Epithelial cell of proximal tubule (primary cell): ENCODE measurements at regions not wholly inside any gene's neighbourhood (a gene's known extent, or its start where the extent isn't known, plus 50 kb on each side); places are given as distances from the start of the nearest gene placed in this dataset.

Experiments used
- DNase-seq: peaks from one replicate; pipeline ENCODE4 v3.0.0-alpha.2; 2011; ENCODE audit warnings: low read depth
- H3K4me3 ChIP-seq: 2 replicates; pipeline ENCODE4 v1.5.1; 2011; ENCODE audit warnings: low read depth, mild to moderate bottlenecking, low read length
- TF ChIP-seq, protein P1 (sequence below): conservative IDR thresholded peaks from 2 replicates; pipeline ENCODE4 v1.5.1; 2012; ENCODE audit warnings: low read depth, mild to moderate bottlenecking, low read length

DNA sequence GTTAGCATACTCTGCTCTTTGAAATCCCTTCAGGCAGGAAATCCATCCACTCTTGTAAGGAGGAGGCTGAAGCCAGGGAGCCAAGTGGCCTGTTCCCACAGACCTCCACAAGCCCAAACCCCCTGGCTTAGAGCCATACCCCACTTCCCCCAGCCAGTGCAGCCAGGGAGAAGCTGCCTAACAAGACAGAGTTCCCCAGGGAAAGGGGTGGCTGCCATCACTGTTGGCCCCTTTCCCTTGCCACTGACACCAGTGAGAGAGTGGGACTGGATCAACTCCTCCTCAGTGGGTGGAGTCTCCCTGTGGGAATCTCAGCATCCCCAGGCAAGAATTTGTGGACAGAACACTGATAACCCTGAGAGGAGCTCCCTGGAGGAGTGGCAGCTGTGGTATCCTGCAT is 389.4 kb downstream of the PABPC4L start:
- DNase-seq = no peak
- TF ChIP-seq, protein P1, sequence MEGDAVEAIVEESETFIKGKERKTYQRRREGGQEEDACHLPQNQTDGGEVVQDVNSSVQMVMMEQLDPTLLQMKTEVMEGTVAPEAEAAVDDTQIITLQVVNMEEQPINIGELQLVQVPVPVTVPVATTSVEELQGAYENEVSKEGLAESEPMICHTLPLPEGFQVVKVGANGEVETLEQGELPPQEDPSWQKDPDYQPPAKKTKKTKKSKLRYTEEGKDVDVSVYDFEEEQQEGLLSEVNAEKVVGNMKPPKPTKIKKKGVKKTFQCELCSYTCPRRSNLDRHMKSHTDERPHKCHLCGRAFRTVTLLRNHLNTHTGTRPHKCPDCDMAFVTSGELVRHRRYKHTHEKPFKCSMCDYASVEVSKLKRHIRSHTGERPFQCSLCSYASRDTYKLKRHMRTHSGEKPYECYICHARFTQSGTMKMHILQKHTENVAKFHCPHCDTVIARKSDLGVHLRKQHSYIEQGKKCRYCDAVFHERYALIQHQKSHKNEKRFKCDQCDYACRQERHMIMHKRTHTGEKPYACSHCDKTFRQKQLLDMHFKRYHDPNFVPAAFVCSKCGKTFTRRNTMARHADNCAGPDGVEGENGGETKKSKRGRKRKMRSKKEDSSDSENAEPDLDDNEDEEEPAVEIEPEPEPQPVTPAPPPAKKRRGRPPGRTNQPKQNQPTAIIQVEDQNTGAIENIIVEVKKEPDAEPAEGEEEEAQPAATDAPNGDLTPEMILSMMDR = no peak
- no peak overlapping the region for H3K4me3 ChIP-seq

DNA sequence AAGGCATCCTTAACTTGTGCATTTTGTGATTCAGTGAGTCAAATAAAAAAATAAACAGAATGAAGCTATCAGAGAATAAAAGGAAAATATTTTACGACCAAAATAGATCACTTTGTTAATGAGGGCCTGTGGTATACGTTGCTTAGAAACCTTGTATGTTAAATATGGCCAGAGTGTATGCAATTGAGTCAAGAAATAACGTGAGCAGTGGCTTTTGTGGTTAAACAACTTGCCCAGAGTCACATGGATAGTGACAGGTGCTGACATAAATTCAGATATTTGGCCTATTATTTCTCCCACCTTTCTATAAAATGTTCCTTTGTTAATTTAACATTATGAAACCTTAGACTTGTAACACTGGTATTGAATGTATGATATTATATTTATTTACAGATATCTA is 393.4 kb downstream of the PABPC4L start:
- H3K4me3 ChIP-seq = no peak overlapping the region
- DNase-seq = no peak
- TF ChIP-seq, protein P1 = no peak

DNA sequence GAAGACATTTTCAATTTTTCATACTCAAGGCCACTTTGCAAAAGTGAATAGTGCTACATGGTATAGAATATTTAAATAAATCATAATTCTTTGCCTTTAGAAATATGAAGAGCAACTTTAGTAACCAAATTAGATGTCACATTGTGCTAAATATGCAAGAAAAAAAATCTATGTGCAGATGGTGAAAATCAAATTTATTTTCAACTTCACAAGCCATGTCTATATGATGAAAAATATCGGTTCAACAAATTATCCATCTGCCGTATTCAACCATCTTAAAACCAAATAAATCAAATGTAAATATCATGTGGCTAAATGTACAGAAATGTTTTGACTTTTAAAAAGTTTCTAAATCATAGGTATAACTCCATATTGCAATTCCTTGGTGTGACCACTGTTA is 398.2 kb downstream of the PABPC4L start:
- TF ChIP-seq, protein P1 = no peak
- no peak for DNase-seq
- no peak overlapping the region for H3K4me3 ChIP-seq

DNA sequence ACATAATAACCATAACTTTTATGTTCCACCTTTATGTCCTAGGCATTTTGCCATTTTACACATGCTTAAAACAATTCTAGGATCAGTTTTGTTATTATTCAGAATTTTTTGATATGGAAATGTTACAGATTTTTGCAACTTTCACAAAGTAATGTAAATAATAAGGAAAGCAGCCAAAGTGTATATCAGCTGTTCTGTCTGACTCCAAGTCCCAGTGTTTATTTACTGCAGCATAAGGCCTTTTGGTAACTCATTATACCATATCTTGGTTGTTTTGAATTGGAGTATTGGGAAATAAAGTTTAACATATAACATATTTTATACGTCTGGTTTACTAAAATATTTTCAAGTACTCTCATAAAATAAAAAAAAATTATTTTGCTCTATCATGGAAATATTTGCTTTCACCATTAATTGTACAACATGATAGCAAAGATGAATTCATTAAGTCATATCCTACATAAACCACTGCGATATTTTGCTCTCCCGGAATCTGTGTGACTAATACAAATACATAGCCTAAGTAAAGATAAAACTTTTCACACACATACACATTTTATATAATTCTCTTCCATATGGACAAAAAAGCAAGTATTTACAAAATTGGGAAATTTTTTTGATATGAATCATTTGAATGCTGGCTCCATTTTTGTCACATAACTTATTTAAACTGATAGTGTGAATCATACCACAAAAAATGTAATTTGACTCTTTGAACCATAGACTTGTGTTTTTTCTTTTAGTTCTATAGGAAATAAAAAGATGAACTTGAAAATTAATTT is 399.0 kb downstream of the PABPC4L start:
- TF ChIP-seq, protein P1 = no peak
- DNase-seq = no peak
- no peak overlapping the region for H3K4me3 ChIP-seq

DNA sequence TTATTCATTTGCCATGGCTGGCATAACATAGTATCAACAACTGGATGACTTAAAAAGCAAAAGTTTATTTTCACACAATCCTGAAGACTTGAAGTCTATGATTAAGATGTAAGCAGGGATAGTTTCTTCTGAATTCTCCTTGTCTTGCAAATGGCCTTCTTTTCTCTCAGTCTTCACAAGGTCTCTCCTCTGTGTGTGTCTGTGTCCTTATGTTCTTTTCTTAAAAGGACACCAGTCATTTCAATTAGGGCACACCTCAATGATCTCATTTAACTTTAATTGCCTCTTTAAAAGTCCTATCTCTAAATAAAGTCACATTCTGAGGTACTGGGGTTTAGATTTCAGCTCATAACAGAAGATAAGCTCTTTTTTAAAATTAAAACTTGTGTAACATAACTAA is 399.7 kb downstream of the PABPC4L start:
- DNase-seq = no peak
- TF ChIP-seq, protein P1 = no peak
- no peak overlapping the region for H3K4me3 ChIP-seq

DNA sequence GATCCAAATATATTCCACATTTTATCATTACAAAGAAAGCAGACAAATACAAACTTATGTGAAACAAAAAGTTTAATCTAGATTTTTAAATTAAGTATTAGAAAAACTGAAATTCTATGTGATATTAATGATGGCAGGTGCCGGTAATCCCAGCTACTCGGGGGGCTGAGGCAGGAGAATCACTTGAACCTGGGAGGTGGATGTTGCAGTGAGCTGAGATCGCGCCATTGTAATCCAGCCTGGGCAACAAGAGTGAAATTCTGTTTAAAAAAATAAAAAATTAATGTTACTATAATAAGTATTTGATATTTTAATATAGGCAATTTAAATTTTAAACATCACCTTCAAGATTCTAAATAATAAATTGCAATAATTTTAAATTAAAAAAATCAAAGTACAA is 400.6 kb downstream of the PABPC4L start:
- TF ChIP-seq, protein P1 = no peak
- no peak for DNase-seq
- H3K4me3 ChIP-seq = no peak overlapping the region

DNA sequence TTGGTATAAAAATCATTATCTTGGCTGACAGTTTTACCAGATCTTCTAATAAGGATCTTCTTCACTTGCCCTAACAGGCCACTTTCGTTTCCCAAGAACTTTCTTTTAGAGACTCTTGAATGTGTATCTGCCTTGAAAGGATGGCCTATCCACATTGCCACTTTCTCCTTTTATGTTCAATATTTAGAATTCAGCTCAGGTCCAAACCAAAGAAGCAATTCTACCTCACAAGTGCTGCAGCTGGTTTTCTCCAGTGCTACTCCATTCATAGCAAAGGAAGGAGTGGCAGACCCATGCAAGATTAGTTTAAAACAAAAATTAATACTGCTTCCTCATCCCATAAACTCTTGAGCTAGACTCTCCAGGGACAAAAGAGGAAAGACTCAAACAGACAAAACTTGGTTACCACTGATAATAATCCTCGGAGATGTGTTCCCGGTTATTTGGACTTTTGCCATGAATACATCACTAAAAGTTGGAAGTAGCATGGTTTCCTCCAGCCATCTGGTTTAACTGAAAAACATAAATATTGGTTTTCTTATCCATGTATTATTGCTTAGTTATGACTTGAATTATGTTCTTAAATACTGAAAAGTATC is 401.8 kb downstream of the PABPC4L start:
- TF ChIP-seq, protein P1 = no peak
- H3K4me3 ChIP-seq = no peak overlapping the region
- DNase-seq = no peak
